Fibroblast of mammary gland (primary cell): ENCODE measurements at regions not wholly inside any gene's neighbourhood (a gene's known extent, or its start where the extent isn't known, plus 50 kb on each side); places are given as distances from the start of the nearest gene placed in this dataset.
A peak's percentile ranks its signal among the peaks of the same experiment; 100 is the strongest.
"Not testable (repeated sequence)": the region's sequence is repeated elsewhere in the genome, so short reads cannot be mapped to it uniquely, and the experiment has no call there.

Source experiments
- DNase-seq: peaks from one replicate; pipeline ENCODE4 v3.0.0-alpha.2; 2010; ENCODE audit warnings: low read depth
- H3K4me3 ChIP-seq: 2 replicates; pipeline ENCODE4 v1.5.1; 2011; ENCODE audit warnings: low read depth, mild to moderate bottlenecking, low read length, moderate library complexity; ENCODE audit not compliant: control insufficient read depth
- CTCF ChIP-seq: conservative IDR thresholded peaks from 2 replicates; pipeline ENCODE4 v1.5.1; 2011; ENCODE audit warnings: low read depth, low read length, inconsistent platforms; ENCODE audit not compliant: control insufficient read depth, insufficient read depth

GRCh38 chr3:146382386-146382785, 87.0 kb downstream of the PLSCR2 start:
- DNase-seq, result peak; percentile 43
- H3K4me3 ChIP-seq, result no peak overlapping the region
- peak; percentile 33 for TF ChIP-seq CTCF

GRCh38 chr3:146380046-146380445, 89.3 kb downstream of the PLSCR2 start:
- TF ChIP-seq CTCF, result no peak
- no peak overlapping the region for H3K4me3 ChIP-seq
- DNase-seq, result no peak

- DNase-seq, result peak; percentile 70
- TF ChIP-seq CTCF, result no peak
- no peak overlapping the region for H3K4me3 ChIP-seq
These were observed 94.1 kb downstream of the PLSCR2 start for GRCh38 chr3:146375219-146375618.

- H3K4me3 ChIP-seq, result no peak overlapping the region
- no peak for TF ChIP-seq CTCF
- peak; percentile 37 for DNase-seq
These were observed 95.2 kb downstream of the PLSCR2 start for GRCh38 chr3:146374146-146374545.

- TF ChIP-seq CTCF, result no peak
- H3K4me3 ChIP-seq, result no peak overlapping the region
- no peak for DNase-seq
These were observed 97.5 kb downstream of the PLSCR2 start for GRCh38 chr3:146371902-146372301.

GRCh38 chr3:146368882-146369523, 100.4 kb downstream of the PLSCR2 start:
- no peak for TF ChIP-seq CTCF
- no peak overlapping the region for H3K4me3 ChIP-seq
- no peak for DNase-seq

GRCh38 chr3:146359841-146360240, 108.9 kb upstream of the PLSCR4 start:
- no peak overlapping the region for H3K4me3 ChIP-seq
- DNase-seq, result no peak
- TF ChIP-seq CTCF, result no peak

- not testable (repeated sequence) for DNase-seq, H3K4me3 ChIP-seq
These were observed 103.5 kb upstream of the PLSCR4 start for GRCh38 chr3:146354421-146354820.
